ENCODE measurements at regions not wholly inside any gene's neighbourhood (a gene's known extent, or its start where the extent isn't known, plus 50 kb on each side); places are given as distances from the start of the nearest gene placed in this dataset.

GRCh38 chr3:111336511-111336910 is 205.5 kb upstream of the CD96 start:
- TF ChIP-seq POLR2A (IDR thresholded peaks at IDR 0.05; ENCODE audit: low read length) (no peak), GATA1 (IDR thresholded peaks at IDR 0.05; ENCODE audit: low read depth, low read length) (no peak)

All from erythroblast (primary cell).